ENCODE measurements at regions not wholly inside any gene's neighbourhood (a gene's known extent, or its start where the extent isn't known, plus 50 kb on each side); places are given as distances from the start of the nearest gene placed in this dataset.

GRCh38 chr16:77617996-77618395 is 104.3 kb upstream of the NUDT7 start:
- DNase-seq = peak in 1 of 2 donors; percentile 4
- Histone ChIP-seq H3K27ac (no peak overlapping the region), H3K27me3 (peaks cover 0 to 6% (median 0%) of the 10 kb centered on the region in 3 donors), H3K36me3 (no peaks in the 10 kb centered on the region), H3K9me3 (no peaks in the 10 kb centered on the region), H3K4me3 (no peak overlapping the region), H3K4me1 (no peaks in the 10 kb centered on the region)
- WGBS, 5 donors = 62 to 71% (median 68%) methylated on average over 5 of the region's 5 CpGs
- TF ChIP-seq POLR2AphosphoS5 (IDR thresholded peaks at IDR 0.05) (no peak), EP300 (IDR thresholded peaks at IDR 0.05) (no peak), POLR2A (IDR thresholded peaks at IDR 0.05) (no peak)
- TF ChIP-seq, protein P1, sequence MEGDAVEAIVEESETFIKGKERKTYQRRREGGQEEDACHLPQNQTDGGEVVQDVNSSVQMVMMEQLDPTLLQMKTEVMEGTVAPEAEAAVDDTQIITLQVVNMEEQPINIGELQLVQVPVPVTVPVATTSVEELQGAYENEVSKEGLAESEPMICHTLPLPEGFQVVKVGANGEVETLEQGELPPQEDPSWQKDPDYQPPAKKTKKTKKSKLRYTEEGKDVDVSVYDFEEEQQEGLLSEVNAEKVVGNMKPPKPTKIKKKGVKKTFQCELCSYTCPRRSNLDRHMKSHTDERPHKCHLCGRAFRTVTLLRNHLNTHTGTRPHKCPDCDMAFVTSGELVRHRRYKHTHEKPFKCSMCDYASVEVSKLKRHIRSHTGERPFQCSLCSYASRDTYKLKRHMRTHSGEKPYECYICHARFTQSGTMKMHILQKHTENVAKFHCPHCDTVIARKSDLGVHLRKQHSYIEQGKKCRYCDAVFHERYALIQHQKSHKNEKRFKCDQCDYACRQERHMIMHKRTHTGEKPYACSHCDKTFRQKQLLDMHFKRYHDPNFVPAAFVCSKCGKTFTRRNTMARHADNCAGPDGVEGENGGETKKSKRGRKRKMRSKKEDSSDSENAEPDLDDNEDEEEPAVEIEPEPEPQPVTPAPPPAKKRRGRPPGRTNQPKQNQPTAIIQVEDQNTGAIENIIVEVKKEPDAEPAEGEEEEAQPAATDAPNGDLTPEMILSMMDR (IDR thresholded peaks at IDR 0.05) = no peak
- intact Hi-C loops (cut with DNase I; ENCODE audit: low total_unique reads) = no loop called here

DNA sequence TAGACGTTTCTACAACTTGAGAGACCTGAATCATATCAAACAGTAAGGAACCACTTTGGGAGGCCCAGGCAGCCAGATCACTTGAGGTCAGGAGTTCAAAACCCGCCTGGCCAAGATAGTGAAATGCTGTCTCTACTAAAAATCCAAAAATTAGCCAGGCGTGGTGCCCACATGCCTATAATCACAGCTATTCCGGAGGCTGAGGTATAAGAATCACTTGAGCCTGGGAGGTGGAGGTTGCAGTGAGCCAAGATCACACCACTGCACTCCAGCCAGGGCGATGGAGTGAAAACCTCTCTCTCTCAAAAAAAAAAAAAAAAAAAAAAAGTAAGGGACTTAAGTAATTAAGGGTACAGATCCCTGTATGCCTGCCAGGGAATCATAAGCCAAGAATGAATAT is 103.4 kb upstream of the NUDT7 start:
- peaks cover 0 to 13% (median 0%) of the 10 kb centered on the region in 3 donors for H3K27me3 ChIP-seq
- DNase-seq = no peak
- no peaks in the 10 kb centered on the region for H3K4me1 ChIP-seq
- TF ChIP-seq, protein P1 (IDR thresholded peaks at IDR 0.05) = no peak
- no peak for TF ChIP-seq EP300 (IDR thresholded peaks at IDR 0.05)
- TF ChIP-seq POLR2A (IDR thresholded peaks at IDR 0.05) = no peak
- no peak for TF ChIP-seq POLR2AphosphoS5 (IDR thresholded peaks at IDR 0.05)
- 67 to 87% (median 75%) methylated on average over 5 of the region's 5 CpGs for WGBS, 5 donors
- no peaks in the 10 kb centered on the region for H3K36me3 ChIP-seq
- intact Hi-C loops (cut with DNase I; ENCODE audit: low total_unique reads) = no loop called here
- no peaks in the 10 kb centered on the region for H3K9me3 ChIP-seq
- H3K27ac ChIP-seq = no peak overlapping the region
- H3K4me3 ChIP-seq = no peak overlapping the region

DNA sequence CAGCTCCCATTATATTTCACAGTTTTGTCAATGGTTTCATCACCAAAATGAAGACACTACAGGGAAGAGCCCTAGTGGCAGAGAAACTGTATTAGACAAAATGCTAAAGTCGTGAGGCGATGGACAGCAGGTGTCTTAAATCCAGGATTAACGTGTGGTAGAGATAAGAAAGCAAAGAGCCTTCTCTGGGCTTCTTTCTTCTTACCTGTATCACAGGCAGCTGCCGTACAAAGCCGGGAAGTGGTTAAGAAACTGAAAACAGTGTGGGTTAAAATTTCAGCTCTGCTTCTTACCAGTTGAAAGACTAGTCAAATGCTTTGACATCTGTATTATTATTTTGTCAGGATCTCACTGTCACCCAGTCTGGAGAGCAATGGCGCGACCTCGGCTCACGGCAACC is 98.2 kb upstream of the NUDT7 start:
- Histone ChIP-seq H3K9me3 (no peaks in the 10 kb centered on the region), H3K27ac (no peak overlapping the region), H3K36me3 (no peaks in the 10 kb centered on the region), H3K27me3 (peaks cover 0 to 16% (median 0%) of the 10 kb centered on the region in 3 donors), H3K4me1 (no peaks in the 10 kb centered on the region), H3K4me3 (no peak overlapping the region)
- DNase-seq = no peak
- intact Hi-C loops (cut with DNase I; ENCODE audit: low total_unique reads) = no loop called here
- WGBS, 5 donors = 78 to 87% (median 85%) methylated on average over 9 of the region's 9 CpGs
- TF ChIP-seq POLR2AphosphoS5 (IDR thresholded peaks at IDR 0.05) (no peak), EP300 (IDR thresholded peaks at IDR 0.05) (no peak), POLR2A (IDR thresholded peaks at IDR 0.05) (no peak)
- TF ChIP-seq, protein P1 (IDR thresholded peaks at IDR 0.05) = no peak

- Histone ChIP-seq H3K36me3 (no peaks in the 10 kb centered on the region), H3K27ac (no peak overlapping the region), H3K27me3 (peaks cover 0 to 5% (median 0%) of the 10 kb centered on the region in 3 donors), H3K4me3 (no peak overlapping the region), H3K9me3 (peaks cover 0 to 4% (median 0%) of the 10 kb centered on the region in 4 donors), H3K4me1 (no peaks in the 10 kb centered on the region)
- no peak for DNase-seq
- no peak for TF ChIP-seq EP300 (IDR thresholded peaks at IDR 0.05)
- no peak for TF ChIP-seq POLR2A (IDR thresholded peaks at IDR 0.05)
- TF ChIP-seq, protein P1 (IDR thresholded peaks at IDR 0.05) = no peak
- TF ChIP-seq POLR2AphosphoS5 (IDR thresholded peaks at IDR 0.05) = no peak
- 71 to 86% (median 77%) methylated on average over 3 of the region's 3 CpGs for WGBS, 5 donors
- intact Hi-C loops (cut with DNase I; ENCODE audit: low total_unique reads) = no loop called here
These were observed 85.7 kb upstream of the NUDT7 start for GRCh38 chr16:77636615-77637014.

Measured in stomach (tissue), 8 donors.